SKM-1 treated with dmso at 0.1 percent for 144 hours (cell line): ENCODE measurements at regions not wholly inside any gene's neighbourhood (a gene's known extent, or its start where the extent isn't known, plus 50 kb on each side); places are given as distances from the start of the nearest gene placed in this dataset.

Source experiments
- DNase-seq: peaks from one replicate; lab custom pipeline; 2025; ENCODE audit not compliant: unreplicated experiment; lab: John Stamatoyannopoulos, UW

DNA sequence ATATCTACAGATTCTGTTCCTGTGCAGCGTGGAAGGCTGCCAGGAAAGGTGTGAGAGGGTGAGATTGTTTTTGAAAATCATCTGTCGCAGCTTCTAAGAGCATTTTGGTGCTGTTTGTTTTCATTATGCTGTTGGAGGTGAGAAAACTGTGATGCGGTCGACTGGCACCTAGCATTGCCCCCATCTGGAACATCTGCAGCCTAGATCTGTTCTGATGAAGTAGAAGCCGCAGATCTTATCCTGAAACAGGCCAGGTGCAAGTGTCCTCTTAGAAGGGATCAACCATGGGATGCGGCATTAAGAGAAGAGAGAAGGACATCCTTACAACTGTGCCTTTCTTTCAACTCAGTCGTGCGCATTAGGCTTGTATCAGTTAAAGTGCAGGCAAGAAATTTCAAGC lies 167.3 kb downstream of the CDH26 start:
- DNase-seq: no peak

DNA sequence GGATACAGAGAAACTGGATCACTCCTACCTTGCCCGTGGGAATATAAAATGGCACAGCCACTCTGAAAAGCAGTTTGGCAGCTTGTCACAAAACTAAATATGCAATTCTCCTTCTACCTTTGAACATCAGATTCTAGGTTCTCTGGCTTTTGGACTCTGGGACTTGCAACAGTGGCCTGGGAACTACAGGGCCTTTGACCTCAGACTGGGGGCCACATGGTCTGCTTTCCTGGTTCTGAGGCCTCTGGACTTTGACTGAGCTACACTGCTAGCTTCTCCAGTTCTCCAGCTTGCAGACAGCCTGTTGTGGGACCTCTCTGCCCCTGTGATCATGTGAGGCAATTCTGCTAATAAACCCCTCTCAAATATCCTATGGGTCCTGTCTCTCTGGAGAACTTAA lies 168.8 kb downstream of the CDH26 start:
- DNase-seq: no peak

GRCh38 chr20:60131375-60131774 lies 173.2 kb downstream of the CDH26 start:
- peak; percentile 78 for DNase-seq

DNA sequence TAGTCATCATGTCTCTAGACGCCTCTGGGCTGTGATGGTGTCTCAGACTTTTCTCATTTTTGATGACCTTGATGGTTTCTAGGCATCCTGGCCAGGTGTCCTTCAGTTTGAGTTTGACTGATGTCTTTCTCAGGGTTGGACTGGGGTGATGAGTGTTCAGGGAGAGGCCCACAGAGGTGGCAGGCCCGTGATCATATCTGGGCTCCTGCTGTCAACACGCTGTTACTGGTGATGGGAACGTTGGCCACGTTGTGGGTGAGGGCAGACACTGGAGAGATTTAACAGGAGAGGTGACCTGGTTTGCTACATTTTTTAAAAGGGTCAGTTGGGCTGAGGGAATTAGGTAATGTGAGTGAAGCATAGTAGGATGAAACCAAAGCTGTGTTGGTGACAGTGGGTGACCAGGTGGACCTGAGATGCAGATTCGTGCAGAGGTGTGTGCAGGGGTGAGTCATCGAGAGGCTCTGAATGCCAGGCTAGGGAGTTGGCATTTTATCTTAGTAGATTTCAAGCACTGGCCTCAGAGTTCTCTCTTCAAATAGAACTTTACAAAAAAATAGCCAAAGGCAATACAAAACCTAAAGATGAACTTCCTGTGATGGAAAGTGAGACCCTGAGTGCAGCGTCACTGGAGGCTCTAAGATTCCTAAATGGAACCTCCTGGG lies 174.1 kb downstream of the CDH26 start:
- DNase-seq: no peak

DNA sequence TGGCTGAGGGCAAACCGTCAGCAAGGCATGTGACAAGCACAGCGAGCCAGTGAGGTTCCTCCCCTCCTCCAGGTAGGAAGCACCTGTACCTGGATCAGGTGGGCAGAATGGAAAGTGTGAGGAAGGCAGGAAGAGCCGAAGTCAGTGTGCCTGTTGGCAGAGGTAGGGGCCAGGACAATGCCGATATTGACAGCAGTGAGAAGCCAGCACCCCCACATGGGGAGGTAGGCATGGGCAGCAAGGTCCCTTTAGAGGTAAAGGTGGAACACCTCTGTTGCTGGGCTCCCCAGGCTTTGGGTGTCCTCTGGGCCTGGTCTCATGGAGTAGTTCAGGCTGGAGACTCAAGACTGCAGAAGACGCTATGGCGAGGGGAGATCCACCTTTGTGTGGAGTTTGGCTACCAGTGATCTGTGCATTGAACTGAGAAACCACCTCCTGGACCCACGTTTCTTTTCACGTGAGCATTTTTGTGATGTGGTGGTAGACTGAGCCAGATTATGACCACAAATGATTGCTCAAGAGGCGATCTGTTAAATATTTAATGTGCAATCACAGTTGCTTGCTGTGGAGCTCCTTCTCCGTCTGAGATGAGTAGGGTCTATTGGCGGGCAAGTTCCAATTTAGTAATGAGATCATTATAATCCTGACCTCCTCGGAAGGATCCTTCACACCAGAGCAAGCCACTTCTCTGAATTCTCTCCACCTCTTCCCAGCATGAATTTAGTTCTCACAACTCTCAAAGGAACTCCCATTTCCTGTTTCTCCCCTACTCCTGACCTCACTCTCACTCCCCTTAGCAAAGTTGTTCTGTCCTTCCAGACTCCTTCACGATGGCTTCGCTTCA lies 174.8 kb downstream of the CDH26 start:
- no peak for DNase-seq

- no peak for DNase-seq
Measured at GRCh38 chr20:60135276-60135675, 177.1 kb downstream of the CDH26 start.

DNA sequence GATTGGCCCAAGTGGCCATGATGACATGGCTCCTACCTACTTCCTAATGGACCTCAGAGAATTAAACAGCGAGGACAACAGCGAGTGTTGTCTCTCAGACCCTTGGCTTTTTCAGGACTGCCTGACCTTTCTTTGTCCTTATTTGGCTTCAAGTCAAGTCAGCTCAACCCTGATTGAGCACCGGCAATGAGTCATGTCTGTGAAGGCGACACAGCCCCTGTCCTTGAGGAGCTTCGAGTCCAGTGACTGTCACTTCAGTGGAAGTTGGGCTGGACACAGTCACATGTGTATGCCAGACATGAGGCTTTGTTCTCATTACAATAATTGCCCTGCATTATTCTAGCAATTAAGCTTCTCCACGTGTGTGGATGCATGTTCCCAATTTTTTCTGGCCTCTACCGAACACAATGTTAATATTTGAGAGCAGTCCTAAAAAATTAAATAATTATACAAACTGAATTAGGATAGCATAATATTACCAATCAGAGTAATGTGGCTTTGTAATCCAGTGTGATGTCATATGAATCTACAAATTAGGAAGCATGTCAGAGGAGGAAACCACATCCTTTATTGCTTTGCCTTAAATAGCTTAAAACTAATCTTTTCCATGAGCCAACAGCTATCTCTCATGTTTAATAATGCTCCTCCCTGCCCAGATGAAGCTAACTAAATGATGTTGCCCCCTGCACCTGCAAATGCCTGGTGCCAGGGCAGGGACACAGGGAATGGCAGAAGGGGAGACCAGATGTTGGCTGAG lies 178.6 kb downstream of the CDH26 start:
- DNase-seq: peak; percentile 47

DNA sequence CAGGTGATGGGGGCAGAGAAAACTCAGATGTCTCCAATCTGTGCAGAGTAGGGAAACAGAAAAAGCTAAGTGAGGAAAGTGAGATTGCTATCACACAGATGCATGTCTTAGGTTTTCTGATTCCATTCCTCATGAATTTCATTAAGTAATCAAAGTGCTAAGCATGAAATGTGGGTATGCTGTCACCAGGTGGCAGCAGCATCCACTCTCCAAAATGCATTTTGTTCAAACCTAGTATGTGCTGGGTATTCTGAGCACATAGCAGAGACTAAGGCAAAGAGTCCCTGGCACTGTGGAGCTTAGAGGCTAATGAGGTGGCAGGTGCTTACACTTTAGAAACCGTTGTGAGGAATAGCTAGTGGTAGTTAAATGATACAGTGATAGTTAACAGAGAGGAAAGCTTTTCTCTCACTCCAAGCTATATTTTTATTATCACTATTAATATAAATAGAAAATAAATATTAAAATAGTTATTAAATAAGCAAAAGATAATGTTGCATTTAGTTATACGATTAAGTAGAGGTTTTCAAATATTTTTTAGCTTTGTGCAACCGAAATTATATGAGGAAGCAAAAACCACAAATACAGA lies 179.5 kb downstream of the CDH26 start:
- peak; percentile 27 for DNase-seq

DNA sequence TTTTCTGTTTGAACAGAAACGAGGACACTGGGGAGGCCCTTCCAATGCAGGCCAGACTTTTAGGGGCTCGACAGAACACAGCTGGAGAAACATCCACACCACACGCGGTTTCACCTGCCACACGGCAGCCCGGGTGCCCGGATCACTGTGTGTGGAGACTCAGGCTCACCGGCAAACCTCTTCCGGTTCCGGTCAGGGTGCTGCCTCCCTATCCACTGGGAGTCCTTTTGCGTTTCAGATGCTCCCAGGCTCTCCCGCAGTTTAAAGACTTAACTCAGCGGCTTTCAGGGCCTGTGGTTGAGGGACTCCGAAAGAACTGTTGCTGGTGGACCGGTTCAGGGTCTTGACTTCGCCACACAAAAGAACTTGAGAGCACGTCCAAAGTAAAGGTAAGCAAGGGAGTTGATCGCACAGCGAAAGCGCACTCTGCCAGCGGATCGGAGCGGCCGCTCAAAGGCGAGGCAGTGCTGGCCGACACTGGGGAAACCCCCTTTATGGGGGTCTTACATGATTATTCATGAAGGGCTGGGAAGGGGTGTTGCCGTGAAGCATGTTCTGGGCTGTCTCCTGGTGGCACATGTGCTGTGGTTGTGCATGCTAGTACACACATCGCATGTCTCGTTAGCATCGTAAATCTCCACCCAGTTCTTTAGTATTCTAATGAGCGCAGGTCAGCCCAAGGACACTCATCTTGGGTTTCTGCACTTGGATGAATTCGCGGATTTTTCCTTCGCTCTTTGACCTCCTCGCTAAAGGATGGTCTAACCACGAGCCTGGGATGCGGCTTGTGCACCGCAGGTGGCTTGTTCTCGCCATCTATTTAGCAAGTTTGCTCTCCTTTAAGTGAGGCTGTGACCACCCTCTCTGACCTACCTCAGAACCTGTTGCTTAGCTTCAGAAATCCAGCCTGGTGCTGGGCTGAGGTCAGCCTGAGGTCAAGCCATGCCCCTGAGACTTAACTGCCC lies 180.3 kb downstream of the CDH26 start:
- DNase-seq: no peak

DNA sequence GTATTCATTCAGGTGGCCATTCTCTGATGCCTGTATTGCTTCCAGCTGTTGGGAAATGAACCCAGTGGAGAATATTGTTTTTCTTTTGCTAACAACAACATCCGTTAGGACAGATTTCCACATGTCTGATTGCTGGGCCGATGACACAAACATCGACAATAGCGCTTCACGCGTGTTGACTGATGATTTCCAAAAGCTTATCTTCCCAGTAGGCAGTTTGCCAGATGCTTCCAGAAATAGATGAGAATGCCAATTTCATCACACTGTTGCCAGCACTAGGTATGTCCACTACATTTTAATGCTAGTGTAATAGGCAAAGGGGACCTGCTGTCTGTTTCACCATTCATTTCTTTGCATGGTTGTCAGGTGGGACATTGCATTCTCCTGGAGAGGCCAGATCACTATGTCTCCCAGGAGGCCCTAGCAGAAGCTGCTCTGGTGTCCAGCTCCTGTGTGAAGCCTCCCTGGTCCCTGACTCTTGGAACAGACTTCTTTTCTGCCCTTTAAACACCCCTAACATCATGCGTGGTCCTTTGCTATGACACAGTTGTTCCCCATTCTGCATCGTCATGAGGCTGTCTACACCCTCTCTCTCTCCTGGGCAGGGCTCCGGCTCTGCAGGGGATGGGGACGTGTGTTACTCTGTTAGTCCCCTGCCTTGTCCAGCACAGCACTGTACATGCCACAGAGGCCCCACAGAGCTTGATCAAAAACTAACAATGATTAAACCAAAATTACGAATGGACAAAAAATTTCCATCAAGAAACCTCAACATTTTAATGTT lies 181.6 kb downstream of the CDH26 start:
- no peak for DNase-seq

GRCh38 chr20:60142587-60142986 lies 184.4 kb downstream of the CDH26 start:
- no peak for DNase-seq

- DNase-seq: no peak
Measured at GRCh38 chr20:60143261-60143842, 185.1 kb downstream of the CDH26 start.

DNA sequence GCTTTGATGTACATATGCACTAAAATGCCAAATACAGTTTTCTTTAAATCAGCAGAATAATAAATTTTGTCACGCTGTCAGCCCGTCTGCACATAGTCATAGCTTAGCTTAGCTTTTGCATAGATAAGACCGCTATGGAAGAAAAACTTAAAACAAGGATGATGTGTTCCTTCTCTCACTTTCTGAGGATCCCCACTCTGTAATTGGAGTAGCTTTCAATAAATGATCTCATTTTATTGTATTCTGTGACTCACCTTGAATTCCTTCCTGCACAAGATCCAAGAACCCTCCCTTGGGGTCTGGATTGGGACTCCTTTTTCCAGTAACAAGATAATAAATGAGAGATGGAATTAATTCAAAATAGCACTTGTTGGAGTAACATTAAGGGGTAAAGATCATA lies 186.2 kb downstream of the CDH26 start:
- no peak for DNase-seq

DNA sequence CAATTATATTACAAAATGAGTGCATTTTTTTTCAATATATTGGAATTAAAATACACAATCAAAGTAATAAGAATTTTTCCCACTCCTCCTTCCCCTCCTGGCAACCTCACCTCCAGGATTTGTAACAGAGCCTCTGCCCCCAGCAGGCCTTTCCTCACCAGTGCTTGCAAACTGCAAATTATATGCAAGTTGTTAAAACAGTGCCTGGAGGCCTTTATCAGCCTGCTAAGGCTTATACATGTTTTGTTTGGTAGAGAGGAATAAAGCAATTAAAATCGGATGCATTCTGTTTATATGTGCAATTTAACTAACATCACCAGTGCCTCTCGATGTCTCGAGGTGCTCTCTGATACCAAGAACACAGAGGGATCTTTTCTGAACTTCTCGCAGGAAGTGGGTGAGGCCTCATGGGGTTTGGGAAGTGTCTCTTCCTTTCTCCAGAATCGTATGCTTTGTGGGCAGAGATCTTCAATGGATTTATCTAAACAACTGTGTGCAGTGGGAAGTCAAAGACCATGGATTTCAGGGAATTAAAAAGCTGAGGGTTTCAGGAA lies 186.8 kb downstream of the CDH26 start:
- DNase-seq: no peak

DNA sequence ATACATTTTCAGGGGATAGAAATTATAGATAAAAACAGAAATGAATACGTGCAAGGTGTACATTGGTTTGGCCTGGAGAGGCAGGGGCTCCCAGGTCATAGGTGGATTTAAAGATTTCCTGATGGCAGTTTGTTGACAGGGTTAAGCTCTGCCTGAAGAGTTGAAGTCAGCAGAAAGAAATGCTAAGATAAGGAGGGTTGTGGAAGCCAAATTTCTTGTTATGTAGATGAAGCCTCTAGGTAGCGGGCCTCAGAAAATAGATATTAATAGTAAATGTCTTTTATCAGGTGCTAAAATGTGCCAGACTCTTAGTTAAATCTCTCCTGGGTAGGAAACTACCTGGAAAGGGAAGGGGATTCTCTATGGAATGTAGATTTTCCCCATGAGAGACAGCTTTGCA lies 188.8 kb downstream of the CDH26 start:
- DNase-seq: no peak

DNA sequence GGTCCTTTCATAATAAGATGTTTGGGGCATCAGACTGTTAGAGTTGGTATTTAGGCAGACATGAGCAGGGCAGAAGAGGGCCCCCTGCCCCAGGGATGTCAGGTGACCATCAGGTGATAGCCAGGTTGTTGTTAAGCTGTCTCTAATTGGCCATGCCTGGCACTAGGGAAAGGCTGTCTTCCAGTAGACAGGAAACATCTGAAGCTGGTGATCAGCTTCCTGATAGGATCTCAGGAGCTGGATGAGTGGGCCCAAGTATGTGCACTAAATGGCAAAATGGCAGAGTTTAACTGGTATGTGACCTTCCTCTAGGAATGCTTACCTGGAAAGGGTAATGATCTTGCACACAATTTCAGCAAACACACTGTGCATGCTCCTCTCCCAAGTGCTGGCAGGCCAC lies 190.7 kb downstream of the CDH26 start:
- no peak for DNase-seq

GRCh38 chr20:60152792-60153191 lies 194.6 kb downstream of the CDH26 start:
- no peak for DNase-seq

GRCh38 chr20:60160451-60161145 lies 202.4 kb downstream of the CDH26 start:
- no peak for DNase-seq
